CD4-positive, alpha-beta T cell treated with Interleukin-21 for 1 hour (primary cell): ENCODE measurements at regions not wholly inside any gene's neighbourhood (a gene's known extent, or its start where the extent isn't known, plus 50 kb on each side); places are given as distances from the start of the nearest gene placed in this dataset.
"Not testable (repeated sequence)": the region's sequence is repeated elsewhere in the genome, so short reads cannot be mapped to it uniquely, and the experiment has no call there.

Source experiments
- DNase-seq: peaks from one replicate; pipeline ENCODE4 v3.0.0-alpha.2; 2020

- no peak for DNase-seq
Observed at GRCh38 chr2:217361483-217361880, 501.6 kb upstream of the TNP1 start.

GRCh38 chr2:217360781-217361482 is 501.1 kb upstream of the TNP1 start:
- no peak for DNase-seq

- no peak for DNase-seq
Observed at GRCh38 chr2:217360111-217360510, 500.2 kb upstream of the TNP1 start.

GRCh38 chr2:217357886-217358620 is 498.2 kb upstream of the TNP1 start:
- DNase-seq: no peak

GRCh38 chr2:217356781-217357180 is 496.9 kb upstream of the TNP1 start:
- DNase-seq: no peak

DNA sequence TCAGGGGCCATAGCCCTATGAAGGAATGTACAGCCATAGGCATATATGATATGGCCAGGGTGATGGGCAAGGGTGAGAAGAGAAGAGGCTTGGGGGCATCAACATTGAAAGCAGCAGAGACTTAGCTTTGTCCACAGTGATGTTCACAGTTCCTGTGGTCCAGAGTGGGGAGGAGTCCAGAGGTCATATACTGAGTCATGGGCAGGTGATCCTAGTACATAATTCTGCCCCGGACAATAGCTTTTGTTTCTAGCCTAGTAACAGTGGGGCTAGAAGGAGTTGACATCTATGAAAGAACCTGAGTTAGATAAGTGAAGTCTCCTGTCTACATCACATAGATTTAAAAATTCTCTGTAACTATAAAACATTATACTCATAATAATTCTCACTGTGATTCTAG is 496.3 kb upstream of the TNP1 start:
- DNase-seq: no peak

DNA sequence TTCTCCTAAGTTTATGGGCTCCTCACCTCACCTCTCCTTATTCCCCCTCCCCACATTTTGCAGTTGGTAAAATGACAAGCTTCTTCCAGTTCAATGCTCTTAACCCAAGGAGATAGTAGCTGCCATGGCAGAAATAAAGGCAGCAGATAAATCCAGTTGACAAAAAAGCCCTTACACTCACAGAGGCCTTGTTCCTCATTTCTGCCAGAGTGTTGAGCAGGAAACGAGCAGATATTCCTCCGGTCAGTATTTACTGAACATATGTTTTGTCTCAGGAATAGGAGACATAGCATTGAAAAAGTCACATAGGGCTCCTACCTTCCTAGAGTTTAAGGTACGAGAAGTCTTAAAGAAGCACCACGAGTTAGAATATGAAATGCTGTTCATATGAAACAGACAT is 493.7 kb upstream of the TNP1 start:
- DNase-seq: no peak

DNA sequence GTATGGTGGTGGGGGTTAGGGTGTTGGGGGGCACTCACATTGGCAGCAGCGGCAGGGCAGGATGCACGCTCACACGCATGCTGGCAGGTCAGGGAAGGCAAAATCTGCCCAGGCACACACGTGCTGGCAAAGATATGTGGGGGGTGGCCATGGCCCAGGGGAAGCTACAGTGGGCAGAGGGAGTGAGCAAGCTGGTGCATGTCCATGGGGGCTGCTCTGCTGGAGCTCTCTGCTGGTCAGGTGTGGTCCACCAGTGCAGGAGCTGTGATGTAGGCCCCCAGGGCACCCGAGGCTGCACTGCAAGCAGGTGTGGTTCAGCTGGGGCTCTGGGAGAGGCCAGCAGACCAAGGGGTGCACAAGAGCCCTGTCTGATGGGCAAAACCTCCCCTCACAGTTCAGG is 491.5 kb upstream of the TNP1 start:
- DNase-seq: no peak

DNA sequence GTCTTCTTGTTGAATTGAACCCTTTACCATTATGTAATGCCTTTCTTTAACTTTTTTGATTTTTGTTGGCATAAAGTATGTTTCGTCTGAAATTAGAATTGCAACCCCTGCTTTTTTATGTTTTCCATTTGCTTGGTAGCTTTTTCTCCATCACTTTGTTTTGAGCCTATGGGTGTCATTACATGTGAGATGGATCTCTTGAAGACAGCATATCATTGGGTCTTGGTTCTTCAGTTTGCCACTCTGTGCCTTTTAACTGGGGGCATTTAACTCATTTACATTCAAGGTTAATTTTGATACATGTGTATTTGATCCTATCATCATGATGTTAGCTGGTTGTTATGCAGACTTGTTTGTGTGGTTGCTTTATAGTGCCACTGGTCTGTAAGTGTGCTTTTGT is 489.4 kb upstream of the TNP1 start:
- DNase-seq: no peak

DNA sequence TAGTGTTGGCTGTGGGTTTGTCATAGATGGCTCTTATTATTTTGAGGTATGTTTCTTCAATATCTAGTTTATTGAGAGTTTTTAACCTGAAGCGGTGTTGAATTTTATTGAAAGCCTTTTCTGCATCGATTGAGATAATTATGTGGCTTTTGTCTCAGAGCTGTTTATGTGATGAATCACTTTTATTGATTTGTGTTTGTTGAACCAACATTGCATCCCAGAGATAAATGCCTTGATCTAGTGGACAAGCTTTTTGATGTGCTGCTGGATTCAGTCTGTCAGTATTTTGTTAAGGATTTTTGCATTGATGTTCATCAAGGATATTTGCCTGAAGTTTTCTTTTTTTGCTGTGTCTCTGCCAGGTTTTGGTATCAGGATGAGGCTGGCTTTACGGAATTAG is 487.8 kb upstream of the TNP1 start:
- DNase-seq: not testable (repeated sequence)

GRCh38 chr2:217346043-217346442 is 486.2 kb upstream of the TNP1 start:
- not testable (repeated sequence) for DNase-seq

GRCh38 chr2:217340899-217341298 is 481.0 kb upstream of the TNP1 start:
- no peak for DNase-seq

DNA sequence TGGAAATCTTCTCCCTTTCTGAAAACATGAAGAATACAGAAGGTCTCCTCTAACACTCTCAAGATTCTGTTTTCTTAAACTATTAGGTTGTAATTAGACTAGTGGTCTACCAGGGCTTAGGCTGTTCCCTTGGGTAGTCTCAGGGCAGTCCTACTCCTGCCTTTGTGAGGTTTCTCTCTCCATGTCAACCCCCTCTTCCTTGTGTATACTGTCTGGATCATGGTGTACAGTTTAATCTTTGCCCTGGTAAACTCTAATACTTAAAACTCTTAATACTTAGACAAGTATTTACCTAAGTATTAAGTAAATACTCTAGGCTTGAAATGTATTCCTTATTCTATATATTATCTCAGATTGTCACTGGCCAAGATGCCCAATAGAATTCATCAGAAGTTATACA is 480.3 kb upstream of the TNP1 start:
- no peak for DNase-seq

GRCh38 chr2:217339753-217340152 is 479.9 kb upstream of the TNP1 start:
- no peak for DNase-seq

DNA sequence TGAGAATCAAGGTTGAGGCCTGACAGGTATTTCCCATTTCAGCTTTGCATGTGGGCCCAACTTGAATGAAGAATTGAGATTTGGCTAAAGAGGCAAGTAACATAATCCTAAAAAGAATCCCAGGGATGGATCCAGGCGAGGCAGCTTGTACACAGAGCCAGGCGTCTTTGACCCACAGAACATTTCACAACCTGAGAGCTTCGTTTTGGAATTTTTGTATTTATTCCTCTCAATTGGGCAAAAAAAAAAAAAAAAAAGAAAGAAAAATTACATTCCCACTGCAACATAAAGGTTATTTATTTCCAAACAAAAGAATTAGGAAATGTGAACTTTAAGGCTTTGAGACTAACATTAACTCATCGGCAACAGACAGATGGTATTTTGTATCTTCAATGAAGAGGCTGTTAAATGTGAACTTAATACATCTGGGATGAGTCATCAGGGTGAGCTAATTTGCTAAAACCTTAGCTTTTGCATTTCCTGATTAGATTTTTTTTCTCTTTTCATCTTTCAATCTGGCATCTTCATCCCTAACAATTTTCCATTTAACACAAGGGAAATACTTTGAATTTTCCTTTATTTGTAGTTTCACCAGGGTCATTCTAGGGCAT is 478.5 kb upstream of the TNP1 start:
- DNase-seq: no peak

DNA sequence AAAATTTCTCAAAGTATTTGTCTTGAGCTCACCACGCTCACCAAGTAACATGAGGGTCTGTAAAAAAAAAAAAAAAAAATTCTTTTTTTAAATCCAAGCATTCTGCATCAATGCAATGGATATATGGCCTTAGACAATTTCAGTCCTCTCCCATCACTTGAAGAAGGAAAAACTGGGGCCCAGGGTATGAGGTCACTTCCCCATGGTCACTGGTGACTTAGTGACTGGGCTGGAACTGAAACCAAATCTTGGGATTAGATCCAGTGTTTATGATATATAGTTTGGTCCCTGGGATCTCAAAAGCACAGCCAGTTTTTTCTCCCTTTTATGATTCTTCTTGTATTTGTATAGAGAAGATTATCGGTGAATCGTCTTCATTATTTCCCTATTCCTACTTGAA is 477.9 kb upstream of the TNP1 start:
- no peak for DNase-seq

DNA sequence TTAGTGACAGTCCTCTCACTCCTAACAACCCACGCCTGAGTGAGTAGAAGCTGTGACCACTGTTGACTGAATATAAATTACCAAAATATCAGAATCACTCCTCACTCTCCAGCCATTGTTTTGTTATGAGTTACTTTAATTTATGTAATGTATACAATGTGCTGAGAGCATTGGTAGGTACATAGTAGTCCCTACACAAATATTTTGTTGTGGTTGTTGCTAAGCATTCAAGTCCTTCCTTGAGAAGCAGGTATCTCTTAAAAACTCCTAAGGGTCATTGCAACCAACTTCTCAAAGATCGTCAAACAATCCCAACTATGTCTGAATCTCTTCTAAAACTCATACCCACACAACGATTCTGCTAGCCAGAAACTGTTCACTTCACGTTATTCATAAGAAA is 476.8 kb upstream of the TNP1 start:
- no peak for DNase-seq

DNA sequence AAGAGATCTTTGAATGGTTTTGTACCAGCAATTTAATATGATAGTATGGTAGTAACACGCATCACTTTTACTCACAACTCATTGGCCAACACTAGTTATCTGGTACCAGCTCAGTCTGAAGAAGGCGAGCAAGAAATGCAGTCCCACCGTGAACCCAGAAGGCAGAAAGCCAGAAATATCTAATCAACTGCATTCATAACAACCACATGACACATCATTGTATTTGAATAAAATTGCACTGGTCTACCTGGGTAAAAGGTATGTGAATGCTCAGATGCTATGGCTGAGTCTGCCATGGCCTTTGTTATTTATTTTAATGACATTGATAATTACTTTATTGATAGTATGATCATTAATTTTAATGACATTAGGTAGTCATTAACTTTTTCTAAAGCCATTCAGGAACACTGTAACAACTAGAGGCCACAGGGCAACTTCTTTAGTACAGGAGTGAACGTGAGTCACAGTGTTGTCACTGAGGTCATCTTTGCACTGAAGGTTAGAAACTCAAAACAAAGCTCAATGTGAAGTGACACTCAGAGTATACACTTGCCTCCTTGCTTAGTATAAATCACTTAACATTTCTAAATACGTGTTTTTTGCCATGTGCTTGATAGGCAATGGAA is 475.6 kb upstream of the TNP1 start:
- DNase-seq: no peak

DNA sequence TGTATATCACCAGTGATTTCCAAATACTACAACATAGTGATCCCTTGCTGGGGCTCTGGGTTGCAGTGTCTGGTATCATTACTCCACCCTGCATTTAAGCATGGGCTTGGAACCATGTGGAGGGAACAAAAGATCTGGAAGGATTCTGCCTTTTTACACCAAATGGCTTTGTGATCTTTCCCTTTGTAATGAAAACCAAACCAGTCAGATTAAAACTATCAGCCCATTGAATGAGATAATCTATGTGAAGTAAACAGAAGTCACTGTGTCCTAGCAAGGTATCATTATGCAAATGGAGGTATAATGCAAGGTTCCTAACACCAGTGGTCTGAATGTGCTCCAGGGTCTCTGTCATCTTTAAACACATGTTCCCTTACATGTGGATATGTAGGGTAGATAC is 474.7 kb upstream of the TNP1 start:
- no peak for DNase-seq

DNA sequence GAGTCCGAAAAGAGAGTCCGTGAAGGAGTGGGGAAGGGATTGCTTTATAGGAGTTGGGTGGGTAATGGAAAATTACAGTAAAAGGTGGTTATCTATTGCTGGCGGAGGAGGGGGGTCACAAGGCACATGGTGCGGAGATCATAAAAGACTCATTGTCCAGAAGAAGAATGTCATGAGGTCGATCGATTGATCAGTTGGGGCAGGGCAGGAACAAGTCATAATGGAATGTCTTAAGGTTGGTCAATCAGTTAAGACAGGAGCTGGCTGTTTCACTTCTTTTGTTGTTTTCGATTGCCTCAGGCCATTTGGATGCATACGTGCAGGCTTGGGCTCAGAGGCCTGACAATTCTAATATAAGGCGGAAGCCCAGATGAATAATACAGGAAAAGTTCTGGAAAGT is 473.0 kb upstream of the TNP1 start:
- no peak for DNase-seq

GRCh38 chr2:217332417-217332791 is 472.5 kb upstream of the TNP1 start:
- DNase-seq: no peak

DNA sequence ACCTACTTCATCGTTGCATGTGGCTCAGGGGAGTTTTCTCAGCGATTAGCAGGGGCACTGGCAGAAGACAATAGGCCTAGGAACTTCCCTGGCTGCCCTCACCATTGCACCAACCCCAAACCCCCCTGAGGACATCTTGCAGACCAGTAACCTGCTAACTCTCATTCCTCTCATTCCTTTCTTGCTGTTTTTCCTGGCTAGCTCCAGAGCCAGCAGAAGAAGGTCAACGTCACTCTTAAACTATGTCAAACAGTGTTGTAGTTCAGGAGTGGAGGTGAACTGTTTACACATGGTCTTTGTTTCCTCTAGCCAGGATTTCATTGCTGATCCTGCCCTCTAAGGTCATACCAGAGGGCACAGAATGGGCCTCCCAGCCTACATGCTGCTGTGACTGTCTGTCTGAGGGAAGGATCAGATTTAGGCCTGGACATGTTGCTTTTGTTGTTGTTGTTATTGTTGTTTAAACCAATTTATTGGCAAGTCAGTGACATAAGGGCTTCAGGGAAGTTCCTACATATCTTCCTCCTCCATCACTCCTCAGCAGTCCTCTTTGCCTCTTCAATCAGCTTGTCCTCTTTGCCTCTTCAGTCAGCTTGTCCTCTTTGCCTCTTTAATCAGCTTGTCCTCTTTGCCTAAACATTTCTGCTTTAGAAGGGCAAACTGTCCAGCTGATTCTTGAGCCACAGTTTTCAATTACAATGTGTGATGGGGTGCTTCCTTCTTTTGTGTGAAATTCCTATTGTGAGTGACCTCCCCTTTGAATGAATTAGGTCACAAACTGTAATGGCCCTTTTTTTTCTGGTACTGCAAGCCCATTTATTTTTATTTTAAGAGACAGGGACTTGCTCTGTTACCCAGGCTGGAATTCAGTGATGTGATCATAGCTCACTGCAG is 471.9 kb upstream of the TNP1 start:
- no peak for DNase-seq

GRCh38 chr2:217330647-217331046 is 470.8 kb upstream of the TNP1 start:
- no peak for DNase-seq
